Epithelial cell of esophagus (primary cell): ENCODE measurements at regions not wholly inside any gene's neighbourhood (a gene's known extent, or its start where the extent isn't known, plus 50 kb on each side); places are given as distances from the start of the nearest gene placed in this dataset.

ENCODE experiments used
- DNase-seq: peaks from one replicate; pipeline ENCODE4 v3.0.0; 2010; ENCODE audit warnings: low read depth
- H3K4me3 ChIP-seq: 2 replicates; pipeline ENCODE4 v1.5.1; 2011; ENCODE audit warnings: mild to moderate bottlenecking, low read length, control low read depth
- CTCF ChIP-seq: IDR thresholded peaks from 2 replicates; pipeline ENCODE4 v1.5.1; 2011; ENCODE audit warnings: low read depth, mild to moderate bottlenecking, low read length, control low read depth, inconsistent platforms; ENCODE audit not compliant: insufficient read depth; ENCODE audit errors: missing control alignments

- H3K4me3 ChIP-seq: no peak overlapping the region
- DNase-seq: no peak
- no peak for TF ChIP-seq CTCF
Observed at GRCh38 chr1:217088521-217089284, 365.5 kb upstream of the ESRRG start.

GRCh38 chr1:217088011-217088410 lies 364.8 kb upstream of the ESRRG start:
- DNase-seq: no peak
- H3K4me3 ChIP-seq: no peak overlapping the region
- no peak for TF ChIP-seq CTCF

GRCh38 chr1:217079584-217079983 lies 356.4 kb upstream of the ESRRG start:
- H3K4me3 ChIP-seq: no peak overlapping the region
- TF ChIP-seq CTCF: no peak
- DNase-seq: no peak

DNA sequence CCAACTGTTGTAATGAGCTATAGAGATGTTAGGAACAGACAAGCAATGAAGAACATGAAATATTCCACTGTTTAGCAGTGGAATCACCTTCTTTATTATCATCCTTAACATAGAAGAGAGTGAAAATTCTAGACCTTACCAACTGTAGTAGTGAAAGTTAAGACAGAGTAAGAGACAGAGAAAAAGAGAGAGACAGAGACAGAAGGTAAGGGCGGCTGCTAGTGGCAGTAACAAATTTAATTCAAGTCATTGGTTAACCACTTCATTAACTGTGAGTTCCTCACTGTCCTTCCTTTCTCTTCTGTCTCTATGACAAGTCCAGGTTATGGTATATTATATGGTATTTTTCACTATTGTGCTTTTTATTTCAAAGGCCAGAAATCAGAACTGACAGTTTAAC lies 355.7 kb upstream of the ESRRG start:
- DNase-seq: no peak
- TF ChIP-seq CTCF: no peak
- H3K4me3 ChIP-seq: no peak overlapping the region

- no peak for TF ChIP-seq CTCF
- no peak overlapping the region for H3K4me3 ChIP-seq
- DNase-seq: peak; percentile 18
Observed at GRCh38 chr1:217078078-217078690, 355.0 kb upstream of the ESRRG start.

DNA sequence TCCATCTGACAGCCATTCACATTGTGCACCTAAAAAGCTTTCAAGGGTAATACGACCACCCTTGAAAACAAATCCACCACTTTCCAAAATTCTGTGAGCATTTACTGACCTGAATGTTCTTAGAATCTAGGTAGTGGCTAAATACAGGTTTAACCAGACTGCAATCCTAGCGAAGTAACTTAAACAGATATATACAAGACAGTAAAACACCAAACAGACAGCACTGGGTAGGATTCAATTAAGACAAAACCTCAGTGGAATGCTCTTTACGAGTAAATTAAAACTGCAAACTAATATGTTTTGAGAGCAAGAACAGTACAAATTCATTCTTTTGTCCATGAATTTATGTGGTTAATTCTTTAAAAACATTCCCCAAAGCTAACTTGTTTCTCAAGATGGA lies 354.2 kb upstream of the ESRRG start:
- H3K4me3 ChIP-seq: no peak overlapping the region
- DNase-seq: no peak
- TF ChIP-seq CTCF: no peak

- no peak overlapping the region for H3K4me3 ChIP-seq
Observed at GRCh38 chr1:217076902-217077301, 353.7 kb upstream of the ESRRG start.

More at GRCh38 chr1:217076902-217077301, 353.7 kb upstream of the ESRRG start:
- no peak for TF ChIP-seq CTCF
- no peak for DNase-seq
